NCI-H1092 treated with DMSO at 0.1 percent for 48 hours (cell line): ENCODE measurements at regions not wholly inside any gene's neighbourhood (a gene's known extent, or its start where the extent isn't known, plus 50 kb on each side); places are given as distances from the start of the nearest gene placed in this dataset.
A peak's percentile ranks its signal among the peaks of the same experiment; 100 is the strongest.

Experiments used
- DNase-seq: peaks from one replicate; lab custom pipeline; 2025; lab: John Stamatoyannopoulos, UW

GRCh38 chrX:117215683-117216082, 752.9 kb upstream of the CT83 start:
- no peak for DNase-seq

DNA sequence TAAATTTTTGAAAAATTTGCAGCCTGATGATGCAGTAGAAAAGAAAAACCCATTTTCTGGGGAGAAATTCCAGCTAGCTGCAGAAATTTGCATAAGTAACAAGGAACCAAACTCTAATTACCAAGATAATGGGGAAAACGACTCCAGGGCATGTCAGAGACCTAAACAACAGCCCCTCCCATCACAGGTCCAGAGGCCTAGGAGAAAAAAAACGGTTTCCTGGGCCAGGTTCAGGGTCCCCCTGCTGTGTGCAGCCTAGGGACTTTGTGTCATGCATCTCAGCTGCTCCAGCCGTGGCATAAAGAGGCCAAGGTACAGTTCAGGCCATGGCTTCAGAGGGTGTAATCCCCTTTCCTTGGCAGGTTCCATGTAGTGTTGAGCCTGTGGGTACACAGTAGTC, 733.7 kb upstream of the CT83 start:
- DNase-seq, result no peak

- DNase-seq, result no peak
Measured at GRCh38 chrX:117147249-117147648, 684.5 kb upstream of the CT83 start.

- DNase-seq, result no peak
Measured at GRCh38 chrX:117138070-117138469, 675.3 kb upstream of the CT83 start.

GRCh38 chrX:117134983-117135382, 672.2 kb upstream of the CT83 start:
- DNase-seq, result no peak

DNA sequence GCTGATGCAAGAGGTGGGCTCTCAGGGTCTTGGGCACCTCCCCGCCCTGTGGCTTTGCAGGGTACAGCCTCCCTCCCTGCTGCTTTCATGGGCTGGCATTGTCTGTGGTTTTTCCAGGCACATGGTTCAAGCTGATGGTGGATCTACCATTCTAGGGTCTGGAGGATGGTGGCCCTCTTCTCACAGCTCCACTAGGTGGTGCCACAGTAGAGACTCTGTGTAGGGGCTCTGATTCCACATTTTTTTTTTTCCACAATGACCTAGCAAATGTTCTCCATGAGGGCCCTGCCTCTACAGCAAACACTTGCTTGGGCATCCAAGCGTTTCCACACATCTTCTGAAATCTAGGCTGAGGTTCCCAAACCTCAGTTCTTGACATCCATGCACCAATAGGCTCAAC, 657.9 kb upstream of the CT83 start:
- no peak for DNase-seq

DNA sequence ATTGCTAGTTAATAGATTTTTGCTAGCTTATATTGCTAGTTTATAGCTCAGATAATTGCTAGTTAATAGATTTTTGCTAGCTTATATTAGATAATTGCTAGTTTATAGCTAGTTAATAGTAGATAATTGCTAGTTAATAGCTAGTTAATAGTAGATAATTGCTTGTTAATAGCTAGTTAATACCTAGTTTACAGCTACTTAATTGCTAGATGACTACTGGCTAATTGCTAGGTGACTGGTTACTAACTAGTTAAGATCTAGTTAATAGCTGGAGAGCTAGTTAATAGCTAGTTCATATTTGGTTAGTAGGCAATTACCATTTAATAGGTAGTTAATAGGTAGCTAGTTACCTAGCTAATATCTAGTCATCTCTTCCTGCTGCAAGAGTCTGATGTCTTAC, 633.8 kb upstream of the CT83 start:
- DNase-seq, result no peak

DNA sequence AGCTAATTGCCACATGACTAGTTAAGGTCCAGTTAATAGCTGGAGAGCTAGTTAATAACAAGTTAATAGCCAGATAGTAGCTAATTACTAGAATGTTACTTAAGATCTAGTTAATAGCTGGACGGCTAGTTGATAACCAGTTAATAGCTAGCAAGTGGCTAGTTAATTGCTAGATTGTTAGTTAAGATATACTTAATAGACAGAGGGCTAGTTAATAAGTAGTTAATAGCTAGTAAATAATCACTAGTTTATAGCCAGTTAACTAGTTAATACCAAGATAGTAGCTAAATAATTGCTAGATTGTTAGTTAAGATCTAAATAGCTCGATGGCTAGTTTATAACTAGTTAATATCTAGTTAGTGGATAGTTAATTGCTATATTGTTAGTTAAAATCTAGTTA, 632.6 kb upstream of the CT83 start:
- no peak for DNase-seq

- no peak for DNase-seq
Measured at GRCh38 chrX:117094149-117094548, 631.4 kb upstream of the CT83 start.

DNA sequence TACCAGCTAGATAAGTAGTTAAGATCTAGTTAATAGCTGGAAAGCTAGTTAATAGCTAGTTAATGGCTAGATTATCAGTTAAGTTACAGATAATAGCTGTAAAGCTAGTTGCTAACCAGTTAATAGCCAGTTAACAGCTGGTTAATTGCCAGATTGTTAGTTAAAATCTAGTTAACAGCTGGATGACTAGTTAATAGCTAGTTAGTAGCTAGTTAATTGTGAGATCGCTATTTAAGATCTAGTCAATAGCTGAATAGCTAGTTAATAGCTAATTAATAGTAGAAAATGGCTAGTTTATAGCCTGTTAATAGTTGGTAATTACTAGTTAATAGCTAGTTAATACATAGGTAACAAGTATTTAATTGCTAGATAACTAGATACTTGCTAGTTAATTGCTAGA, 630.5 kb upstream of the CT83 start:
- no peak for DNase-seq

DNA sequence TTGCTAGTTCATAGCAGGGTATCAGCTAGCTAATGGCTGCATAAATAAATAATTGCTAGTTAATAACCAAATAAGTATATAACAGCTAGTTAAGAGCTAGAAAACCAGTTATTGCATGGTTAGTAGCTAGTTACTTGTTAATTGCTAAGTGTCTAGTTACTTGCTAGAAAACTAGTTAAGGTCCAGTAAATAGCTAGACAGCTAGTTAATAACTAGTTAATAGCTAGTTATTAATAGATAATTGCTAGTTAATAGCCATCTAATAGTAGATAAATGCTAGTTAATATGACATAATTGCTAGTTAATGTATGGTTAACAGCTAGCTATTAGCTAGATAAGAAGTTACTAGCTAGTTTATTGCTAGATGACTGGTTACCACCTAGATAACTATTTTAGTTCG, 629.9 kb upstream of the CT83 start:
- no peak for DNase-seq

GRCh38 chrX:117063224-117063623, 600.4 kb upstream of the CT83 start:
- DNase-seq, result no peak

GRCh38 chrX:117059848-117060247, 597.1 kb upstream of the CT83 start:
- no peak for DNase-seq

DNA sequence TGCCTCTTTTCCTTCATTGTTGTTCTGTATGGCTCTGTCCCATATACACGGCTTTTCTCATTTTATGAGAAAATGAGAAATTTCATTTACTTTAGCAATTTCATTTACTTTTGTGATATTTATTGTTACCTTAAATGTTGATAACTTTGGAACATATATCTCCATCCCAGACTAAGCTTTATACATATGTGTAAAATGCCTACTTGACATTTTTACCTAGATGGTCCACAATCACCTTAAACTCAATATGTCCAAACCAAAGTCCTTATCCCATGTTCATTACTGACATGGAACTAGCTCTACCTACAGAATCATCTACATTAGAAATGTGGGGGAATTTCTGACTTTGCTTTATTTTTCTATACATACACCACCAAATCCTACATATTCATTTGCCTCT, 590.5 kb upstream of the CT83 start:
- no peak for DNase-seq

- no peak for DNase-seq
Measured at GRCh38 chrX:117038918-117039440, 576.2 kb upstream of the CT83 start.

DNA sequence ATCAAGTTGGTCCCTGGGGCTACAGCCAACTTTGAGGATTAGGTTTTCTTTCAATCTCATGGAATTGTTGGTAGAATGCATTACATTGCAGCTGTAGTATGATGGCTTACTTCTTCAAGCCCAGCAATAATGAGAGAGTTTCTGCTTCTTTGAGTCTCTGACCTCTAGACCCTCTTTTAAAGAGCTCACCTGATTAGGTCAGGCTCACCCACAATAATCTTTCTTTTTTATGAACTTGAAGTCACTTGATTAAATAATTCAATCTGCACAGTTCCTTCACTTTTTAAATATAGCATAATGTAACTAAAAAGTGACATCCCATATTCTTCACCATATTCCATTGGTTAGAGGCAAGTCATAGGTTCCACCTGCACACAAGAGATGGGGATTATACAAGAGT, 547.5 kb upstream of the CT83 start:
- no peak for DNase-seq

GRCh38 chrX:117002981-117003380, 540.2 kb upstream of the CT83 start:
- DNase-seq, result no peak

DNA sequence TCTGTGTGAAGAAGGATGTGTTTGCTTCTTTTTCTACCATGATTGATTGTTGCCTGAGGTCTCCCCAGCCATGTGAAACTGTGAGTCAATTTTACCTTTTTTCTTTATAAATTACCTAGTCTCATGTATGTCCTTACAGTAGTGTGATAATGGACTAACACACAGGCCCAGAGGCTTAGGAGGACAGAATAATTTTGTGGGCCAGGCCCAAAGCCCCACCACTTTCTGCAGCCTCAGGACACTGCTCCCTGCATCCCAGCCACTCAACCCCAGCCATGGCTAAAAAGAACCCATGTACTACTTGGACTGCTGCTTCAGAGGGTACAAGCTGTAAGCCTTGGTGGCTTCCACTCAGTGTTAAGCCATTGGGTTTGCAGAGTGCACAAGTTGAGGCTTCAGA, 512.7 kb upstream of the CT83 start:
- DNase-seq, result no peak

DNA sequence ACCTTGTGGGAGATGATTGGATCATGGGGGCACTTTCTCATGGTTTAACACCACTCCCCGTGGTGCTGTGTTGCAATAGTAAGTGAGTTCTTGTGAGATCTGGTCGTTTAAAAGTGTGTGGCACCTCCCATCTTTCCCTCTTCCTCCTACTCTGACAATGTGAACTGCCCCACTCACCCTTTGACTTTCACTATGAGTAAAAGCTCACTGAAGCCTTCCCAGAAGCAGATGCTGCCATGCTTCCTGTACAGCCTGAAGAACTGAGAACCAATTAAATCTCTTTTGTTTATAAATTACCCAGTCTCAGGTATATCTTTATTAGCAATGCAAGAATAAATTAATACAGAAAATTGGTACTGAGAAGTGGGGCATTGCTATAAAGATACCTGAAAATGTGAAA, 509.6 kb upstream of the CT83 start:
- no peak for DNase-seq

- DNase-seq, result peak; percentile 1
Measured at GRCh38 chrX:116961872-116962582, 499.3 kb upstream of the CT83 start.

- no peak for DNase-seq
Measured at GRCh38 chrX:116930311-116930710, 467.5 kb upstream of the CT83 start.

DNA sequence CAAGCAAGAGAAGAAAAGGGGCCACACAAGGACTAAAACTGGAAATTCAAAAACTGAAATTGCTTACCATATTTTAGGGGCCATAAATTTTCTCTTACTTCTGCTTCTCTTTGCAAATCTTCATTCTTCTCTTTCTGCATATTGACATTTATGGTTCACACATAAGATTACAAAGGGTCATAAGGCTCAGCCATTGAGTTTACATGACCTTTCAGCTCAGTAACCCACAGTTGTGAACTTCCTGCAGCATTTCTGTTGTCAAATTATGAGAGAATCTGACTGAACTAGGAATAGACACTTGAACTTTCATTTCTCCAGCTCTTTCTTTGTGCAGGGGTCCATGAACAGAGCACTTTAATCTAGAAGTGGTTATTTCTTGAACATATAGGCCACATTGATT, 434.8 kb upstream of the CT83 start:
- DNase-seq, result no peak

DNA sequence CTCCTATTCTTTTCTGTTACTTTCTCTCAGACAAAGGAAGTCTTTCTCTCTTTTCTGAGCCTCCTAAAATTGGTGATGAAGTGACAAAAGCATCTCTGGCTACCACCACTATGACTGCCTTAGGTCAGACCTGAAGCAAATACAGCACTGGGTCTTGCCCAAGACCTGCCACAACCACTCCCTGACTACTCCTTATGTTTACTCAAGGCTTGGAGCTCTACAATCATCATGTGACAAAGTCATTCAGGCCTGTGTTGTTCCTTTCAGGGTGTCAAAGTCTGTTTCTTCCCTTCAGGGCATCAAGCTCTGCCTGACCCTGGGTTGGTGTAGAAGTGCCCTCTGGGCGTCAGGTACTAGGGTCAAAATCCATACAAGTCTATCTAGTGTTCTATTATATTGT, 419.2 kb upstream of the CT83 start:
- DNase-seq, result no peak

DNA sequence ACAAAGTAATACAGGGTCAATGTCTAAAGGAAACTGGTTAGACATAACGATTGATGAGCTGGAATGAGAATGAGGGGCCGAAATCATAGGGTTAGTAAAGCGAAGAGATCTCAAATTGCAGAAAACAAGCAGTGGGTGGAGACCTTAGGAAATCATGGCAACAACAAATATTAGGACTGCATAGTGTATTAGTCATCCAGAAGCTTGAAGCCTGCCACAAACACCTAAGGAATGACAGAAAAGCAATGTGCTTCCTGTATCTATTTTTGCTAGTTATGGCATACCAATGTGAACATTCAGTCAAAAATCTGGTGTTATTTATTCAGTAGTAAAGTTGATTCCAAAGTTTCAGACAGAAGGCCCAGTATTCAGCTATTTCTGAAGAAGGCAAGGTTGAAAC, 410.9 kb upstream of the CT83 start:
- no peak for DNase-seq
